DOHH2 (cell line): ENCODE measurements at regions not wholly inside any gene's neighbourhood (a gene's known extent, or its start where the extent isn't known, plus 50 kb on each side); places are given as distances from the start of the nearest gene placed in this dataset.

ENCODE experiments used
- H3F3A ChIP-seq: fragments of 200-600 bp; sonication (generic), shearing (Covaris generic); 2 replicates; pipeline ENCODE4 v1.6.0; 2016; ENCODE audit warnings: antibody characterized with exemption, mild to moderate bottlenecking; ENCODE audit not compliant: control insufficient read depth, insufficient read depth
- H3K27ac ChIP-seq: fragments of 200-600 bp; sonication (generic); 2 replicates; pipeline ENCODE4 v1.5.1; 2014; ENCODE audit warnings: low read depth, mild to moderate bottlenecking, low read length, moderate library complexity
- H3K27me3 ChIP-seq: fragments of 200-600 bp; sonication (generic); 2 replicates; pipeline ENCODE4 v1.6.1; 2014; ENCODE audit warnings: mild to moderate bottlenecking, low read length, mixed read lengths; ENCODE audit not compliant: control insufficient read depth
- H3K36me3 ChIP-seq: fragments of 200-600 bp; sonication (generic); 2 replicates; pipeline ENCODE4 v1.6.1; 2014; ENCODE audit warnings: mild to moderate bottlenecking, low read length, moderate library complexity, mixed read lengths; ENCODE audit not compliant: control insufficient read depth
- H3K4me1 ChIP-seq: fragments of 200-600 bp; sonication (generic); 2 replicates; pipeline ENCODE4 v1.6.1; 2014; ENCODE audit warnings: mild to moderate bottlenecking, low read length, mixed read lengths; ENCODE audit not compliant: control insufficient read depth
- H3K4me2 ChIP-seq: fragments of 200-600 bp; sonication (generic); 2 replicates; pipeline ENCODE4 v1.6.0; 2014; ENCODE audit warnings: mild to moderate bottlenecking, low read length, moderate library complexity
- H3K4me3 ChIP-seq: fragments of 200-600 bp; sonication (generic); 2 replicates; pipeline ENCODE4 v1.5.1; 2014; ENCODE audit warnings: mild to moderate bottlenecking, low read length, mixed read lengths
- H3K79me2 ChIP-seq: fragments of 200-600 bp; sonication (generic); 2 replicates; pipeline ENCODE4 v1.6.1; 2014; ENCODE audit warnings: mild to moderate bottlenecking, low read length, mixed read lengths; ENCODE audit not compliant: control insufficient read depth
- H3K9me2 ChIP-seq: fragments of 200-600 bp; sonication (generic); replicated peaks from 2 replicates; pipeline ENCODE4 v1.6.1; 2014; ENCODE audit warnings: mild to moderate bottlenecking, low read length, mixed read lengths; ENCODE audit not compliant: control insufficient read depth
- H3K9me3 ChIP-seq: fragments of 200-600 bp; sonication (generic); 2 replicates; pipeline ENCODE4 v1.6.1; 2014; ENCODE audit warnings: antibody characterized with exemption, low read length, mixed read lengths; ENCODE audit not compliant: control insufficient read depth, insufficient read depth
- H4K20me1 ChIP-seq: fragments of 200-600 bp; sonication (generic); 2 replicates; pipeline ENCODE4 v1.6.0; 2014; ENCODE audit warnings: low read depth, mild to moderate bottlenecking, antibody characterized with exemption, low read length, moderate library complexity; ENCODE audit not compliant: control insufficient read depth, insufficient read depth
- EZH2phosphoT487 ChIP-seq: fragments of 200-600 bp; sonication (generic); IDR thresholded peaks from 2 replicates; pipeline ENCODE4 v1.6.1; 2017; ENCODE audit warnings: borderline replicate concordance, mild to moderate bottlenecking, antibody characterized with exemption, low read length, moderate library complexity, mixed read lengths
- TF ChIP-seq, protein P1 (sequence below): fragments of 200-600 bp; sonication (generic); IDR thresholded peaks from one replicate; pipeline ENCODE4 v1.5.1; 2014; ENCODE audit warnings: antibody characterized with exemption, mild to moderate bottlenecking, low read depth, low read length; ENCODE audit not compliant: poor library complexity, severe bottlenecking

DNA sequence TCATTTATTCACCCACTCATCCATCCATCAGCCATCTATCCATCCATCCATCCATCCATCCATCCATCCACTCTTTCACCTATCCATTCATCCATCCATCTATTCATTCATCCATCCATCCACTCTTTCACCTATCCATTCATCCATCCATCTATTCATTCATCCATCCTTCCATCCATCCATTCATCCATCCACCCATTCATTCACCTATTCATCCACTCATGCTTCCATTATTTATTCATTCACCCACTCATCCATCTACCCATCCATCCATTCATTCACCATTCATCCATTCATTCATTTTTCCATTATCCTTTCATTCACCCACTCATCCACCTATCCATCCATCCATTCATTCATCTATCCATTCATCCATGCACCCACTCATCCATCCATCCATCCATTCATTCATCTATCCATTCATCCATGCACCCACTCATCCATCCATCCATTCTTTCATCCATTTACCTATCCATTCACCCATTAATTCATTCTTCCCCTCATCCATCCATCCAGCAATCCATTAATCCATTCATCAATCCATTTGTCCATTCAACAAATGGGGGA lies 360.9 kb downstream of the ADGRD1 start:
- TF ChIP-seq, protein P1, sequence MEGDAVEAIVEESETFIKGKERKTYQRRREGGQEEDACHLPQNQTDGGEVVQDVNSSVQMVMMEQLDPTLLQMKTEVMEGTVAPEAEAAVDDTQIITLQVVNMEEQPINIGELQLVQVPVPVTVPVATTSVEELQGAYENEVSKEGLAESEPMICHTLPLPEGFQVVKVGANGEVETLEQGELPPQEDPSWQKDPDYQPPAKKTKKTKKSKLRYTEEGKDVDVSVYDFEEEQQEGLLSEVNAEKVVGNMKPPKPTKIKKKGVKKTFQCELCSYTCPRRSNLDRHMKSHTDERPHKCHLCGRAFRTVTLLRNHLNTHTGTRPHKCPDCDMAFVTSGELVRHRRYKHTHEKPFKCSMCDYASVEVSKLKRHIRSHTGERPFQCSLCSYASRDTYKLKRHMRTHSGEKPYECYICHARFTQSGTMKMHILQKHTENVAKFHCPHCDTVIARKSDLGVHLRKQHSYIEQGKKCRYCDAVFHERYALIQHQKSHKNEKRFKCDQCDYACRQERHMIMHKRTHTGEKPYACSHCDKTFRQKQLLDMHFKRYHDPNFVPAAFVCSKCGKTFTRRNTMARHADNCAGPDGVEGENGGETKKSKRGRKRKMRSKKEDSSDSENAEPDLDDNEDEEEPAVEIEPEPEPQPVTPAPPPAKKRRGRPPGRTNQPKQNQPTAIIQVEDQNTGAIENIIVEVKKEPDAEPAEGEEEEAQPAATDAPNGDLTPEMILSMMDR: no peak
- no peak for TF ChIP-seq EZH2phosphoT487
- no peaks in the 10 kb centered on the region for H3F3A ChIP-seq
- no peaks in the 10 kb centered on the region for H3K27me3 ChIP-seq
- no peak overlapping the region for H3K27ac ChIP-seq
- H4K20me1 ChIP-seq: no peaks in the 10 kb centered on the region
- no peak overlapping the region for H3K4me3 ChIP-seq
- no peak overlapping the region for H3K4me2 ChIP-seq
- no peaks in the 10 kb centered on the region for H3K36me3 ChIP-seq
- H3K79me2 ChIP-seq: no peaks in the 10 kb centered on the region
- H3K4me1 ChIP-seq: no peaks in the 10 kb centered on the region
- H3K9me2 ChIP-seq: no peaks in the 10 kb centered on the region
- H3K9me3 ChIP-seq: peaks cover 6% of the 10 kb centered on the region; the same call in 1 of the 2 replicates

DNA sequence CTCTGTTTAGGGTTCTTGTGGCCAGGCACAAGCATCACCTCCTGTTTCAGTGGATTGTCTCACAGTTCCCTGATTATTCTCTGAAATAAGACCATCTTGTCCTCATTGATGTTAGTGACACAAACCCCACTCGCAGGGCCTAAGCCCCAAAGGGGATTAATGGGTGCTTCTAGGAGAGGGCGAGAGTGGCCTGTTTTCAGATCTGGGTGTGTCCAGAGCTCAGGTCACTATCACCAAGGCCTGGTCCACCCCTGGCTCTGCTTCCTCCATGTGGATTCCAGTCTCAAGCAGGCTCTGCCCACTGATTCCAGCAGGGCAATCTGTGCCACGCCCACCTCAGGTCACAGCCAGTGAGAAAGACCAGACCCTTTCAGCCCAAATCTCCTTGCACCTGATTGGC lies 361.9 kb downstream of the ADGRD1 start:
- Histone ChIP-seq H4K20me1 (no peaks in the 10 kb centered on the region), H3K4me3 (no peak overlapping the region), H3K27me3 (no peaks in the 10 kb centered on the region), H3K79me2 (no peaks in the 10 kb centered on the region), H3K27ac (no peak overlapping the region), H3K4me2 (no peak overlapping the region), H3K4me1 (no peaks in the 10 kb centered on the region), H3K36me3 (no peaks in the 10 kb centered on the region), H3K9me3 (peaks cover 6% of the 10 kb centered on the region; the same call in 1 of the 2 replicates), H3K9me2 (no peaks in the 10 kb centered on the region), H3F3A (no peaks in the 10 kb centered on the region)
- no peak for TF ChIP-seq EZH2phosphoT487
- TF ChIP-seq, protein P1: no peak

GRCh38 chr12:131316388-131316787 lies 362.7 kb downstream of the ADGRD1 start:
- Histone ChIP-seq H3K9me2 (no peaks in the 10 kb centered on the region), H3K4me1 (no peaks in the 10 kb centered on the region), H3F3A (no peaks in the 10 kb centered on the region), H3K27ac (no peak overlapping the region), H3K4me2 (no peak overlapping the region), H3K4me3 (no peak overlapping the region), H3K27me3 (no peaks in the 10 kb centered on the region), H4K20me1 (no peaks in the 10 kb centered on the region), H3K36me3 (no peaks in the 10 kb centered on the region), H3K79me2 (no peaks in the 10 kb centered on the region), H3K9me3 (peaks cover 6% of the 10 kb centered on the region; the same call in 1 of the 2 replicates)
- no peak for TF ChIP-seq EZH2phosphoT487
- TF ChIP-seq, protein P1: no peak
